ENCODE measurements at regions not wholly inside any gene's neighbourhood (a gene's known extent, or its start where the extent isn't known, plus 50 kb on each side); places are given as distances from the start of the nearest gene placed in this dataset.

- peak in 2 of 3 donors; percentile 11 to 32 for DNase-seq
- Histone ChIP-seq H3K36me3 (replicated peaks in 1 of 2; ENCODE audit: control insufficient read depth in 1 of 2, insufficient read depth in 2 of 2, low read length in 2 of 2) (no peaks in the 10 kb centered on the region), H3K4me1 (ENCODE audit: control insufficient read depth in 1 of 2, insufficient read depth in 2 of 2, low read length in 2 of 2) (peaks cover 9 to 10% of the 10 kb centered on the region in 2 donors), H3K79me2 (ENCODE audit: insufficient read depth, low read length) (no peaks in the 10 kb centered on the region), H3K4me3 (replicated peaks in 1 of 3; ENCODE audit: low read depth in 2 of 3, low read length in 3 of 3) (no peak overlapping the region), H3K9me3 (replicated peaks in 1 of 2; ENCODE audit: control insufficient read depth in 1 of 2, insufficient read depth in 1 of 2, low read length in 2 of 2) (no peaks in the 10 kb centered on the region), H3K27ac (ENCODE audit: low read depth in 1 of 2, low read length in 2 of 2) (no peak overlapping the region), H3K9ac (ENCODE audit: insufficient read depth, low read length, poor library complexity, severe bottlenecking) (no peak overlapping the region), H4K20me1 (ENCODE audit: insufficient read depth, low read length) (no peaks in the 10 kb centered on the region), H3K27me3 (ENCODE audit: control insufficient read depth in 2 of 2, insufficient read depth in 2 of 2, low read length in 2 of 2) (no peaks in the 10 kb centered on the region), H3K4me2 (replicated peaks; ENCODE audit: extremely low read depth, low read length, poor library complexity, severe bottlenecking) (peak overlapping the region; percentile 14), H2AFZ (ENCODE audit: insufficient read depth, low read depth, low read length, poor library complexity, severe bottlenecking) (peak overlapping the region; percentile 46)
- Mint-ChIP-seq H3K4me1 (peaks cover 10% of the 10 kb centered on the region), H3K27ac (peak overlapping the region in 4 of 7 donors; percentile 0 to 46 (median 38)), H3K4me3 (no peak overlapping the region), H3K27me3 (ENCODE audit: low read depth in 3 of 3) (peaks cover 0 to 3% (median 3%) of the 10 kb centered on the region in 3 donors), H3K9me3 (no peaks in the 10 kb centered on the region), H3K36me3 (no peaks in the 10 kb centered on the region)
- no peak for TF ChIP-seq CTCF (IDR thresholded peaks at IDR 0.05)
- WGBS (ENCODE audit: insufficient coverage): 9% methylated on average over 7 of the region's 7 CpGs
- intact Hi-C loops (cut with micrococcal nuclease): no loop called here
Observed at GRCh38 chr7:10888861-10889260, 84.8 kb upstream of the PHF14 start.

- H3K9ac ChIP-seq (ENCODE audit: insufficient read depth, low read length, poor library complexity, severe bottlenecking): no peak overlapping the region
- no peaks in the 10 kb centered on the region for H3K9me3 ChIP-seq (replicated peaks in 1 of 2; ENCODE audit: control insufficient read depth in 1 of 2, insufficient read depth in 1 of 2, low read length in 2 of 2)
- no peak overlapping the region for H3K4me3 ChIP-seq (replicated peaks in 1 of 3; ENCODE audit: low read depth in 2 of 3, low read length in 3 of 3)
- H3K36me3 ChIP-seq (replicated peaks in 1 of 2; ENCODE audit: control insufficient read depth in 1 of 2, insufficient read depth in 2 of 2, low read length in 2 of 2): no peaks in the 10 kb centered on the region
- H3K4me1 Mint-ChIP-seq: peaks cover 10% of the 10 kb centered on the region
- peak overlapping the region; percentile 14 for H3K4me2 ChIP-seq (replicated peaks; ENCODE audit: extremely low read depth, low read length, poor library complexity, severe bottlenecking)
- H3K4me1 ChIP-seq (ENCODE audit: control insufficient read depth in 1 of 2, insufficient read depth in 2 of 2, low read length in 2 of 2): peaks cover 9 to 10% of the 10 kb centered on the region in 2 donors
- no peaks in the 10 kb centered on the region for H3K9me3 Mint-ChIP-seq
- intact Hi-C loops (cut with micrococcal nuclease): no loop called here
- no peaks in the 10 kb centered on the region for H4K20me1 ChIP-seq (ENCODE audit: insufficient read depth, low read length)
- H3K4me3 Mint-ChIP-seq: no peak overlapping the region
- peak overlapping the region in 2 of 7 donors; percentile 0 to 2 for H3K27ac Mint-ChIP-seq
- H3K79me2 ChIP-seq (ENCODE audit: insufficient read depth, low read length): no peaks in the 10 kb centered on the region
- DNase-seq: peak; percentile 1 to 20 (median 17)
- H2AFZ ChIP-seq (ENCODE audit: insufficient read depth, low read depth, low read length, poor library complexity, severe bottlenecking): peak overlapping the region; percentile 46
- 81% methylated on average over 6 of the region's 10 CpGs for WGBS (ENCODE audit: insufficient coverage)
- H3K27me3 ChIP-seq (ENCODE audit: control insufficient read depth in 2 of 2, insufficient read depth in 2 of 2, low read length in 2 of 2): no peaks in the 10 kb centered on the region
- TF ChIP-seq CTCF (IDR thresholded peaks at IDR 0.05): peak; percentile 62
- H3K27ac ChIP-seq (ENCODE audit: low read depth in 1 of 2, low read length in 2 of 2): no peak overlapping the region
- H3K36me3 Mint-ChIP-seq: no peaks in the 10 kb centered on the region
- H3K27me3 Mint-ChIP-seq (ENCODE audit: low read depth in 3 of 3): peaks cover 0 to 3% (median 3%) of the 10 kb centered on the region in 3 donors
Observed at GRCh38 chr7:10889266-10889898, 84.3 kb upstream of the PHF14 start.
